GM12872 (cell line): ENCODE measurements at regions not wholly inside any gene's neighbourhood (a gene's known extent, or its start where the extent isn't known, plus 50 kb on each side); places are given as distances from the start of the nearest gene placed in this dataset.

Experiments used
- TF ChIP-seq, protein P1 (sequence below): IDR thresholded peaks from 3 replicates; pipeline ENCODE4 v1.5.1; 2011; ENCODE audit warnings: low read depth, mild to moderate bottlenecking, low read length, moderate library complexity; ENCODE audit not compliant: insufficient read depth

DNA sequence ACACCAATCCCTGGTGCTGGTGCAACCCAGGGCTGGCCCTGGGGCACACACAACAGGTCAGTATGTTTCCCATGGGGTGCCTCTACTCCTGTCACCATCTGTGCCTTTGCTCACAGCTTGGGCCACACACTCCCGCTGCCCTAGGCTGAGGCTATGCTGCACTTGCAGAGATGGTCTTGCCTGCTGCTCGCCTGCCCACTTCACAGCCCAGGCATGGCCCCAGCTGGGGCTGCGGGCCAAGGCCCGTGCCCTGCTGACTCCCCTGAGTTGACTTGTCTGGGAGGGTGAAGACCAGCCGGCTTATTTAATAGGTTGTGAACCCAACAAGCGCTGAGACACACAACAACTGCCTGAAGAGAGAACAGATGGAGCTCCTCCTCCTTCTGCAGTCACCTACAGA lies 184.1 kb downstream of the ZNF33B start:
- TF ChIP-seq, protein P1, sequence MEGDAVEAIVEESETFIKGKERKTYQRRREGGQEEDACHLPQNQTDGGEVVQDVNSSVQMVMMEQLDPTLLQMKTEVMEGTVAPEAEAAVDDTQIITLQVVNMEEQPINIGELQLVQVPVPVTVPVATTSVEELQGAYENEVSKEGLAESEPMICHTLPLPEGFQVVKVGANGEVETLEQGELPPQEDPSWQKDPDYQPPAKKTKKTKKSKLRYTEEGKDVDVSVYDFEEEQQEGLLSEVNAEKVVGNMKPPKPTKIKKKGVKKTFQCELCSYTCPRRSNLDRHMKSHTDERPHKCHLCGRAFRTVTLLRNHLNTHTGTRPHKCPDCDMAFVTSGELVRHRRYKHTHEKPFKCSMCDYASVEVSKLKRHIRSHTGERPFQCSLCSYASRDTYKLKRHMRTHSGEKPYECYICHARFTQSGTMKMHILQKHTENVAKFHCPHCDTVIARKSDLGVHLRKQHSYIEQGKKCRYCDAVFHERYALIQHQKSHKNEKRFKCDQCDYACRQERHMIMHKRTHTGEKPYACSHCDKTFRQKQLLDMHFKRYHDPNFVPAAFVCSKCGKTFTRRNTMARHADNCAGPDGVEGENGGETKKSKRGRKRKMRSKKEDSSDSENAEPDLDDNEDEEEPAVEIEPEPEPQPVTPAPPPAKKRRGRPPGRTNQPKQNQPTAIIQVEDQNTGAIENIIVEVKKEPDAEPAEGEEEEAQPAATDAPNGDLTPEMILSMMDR, result no peak

DNA sequence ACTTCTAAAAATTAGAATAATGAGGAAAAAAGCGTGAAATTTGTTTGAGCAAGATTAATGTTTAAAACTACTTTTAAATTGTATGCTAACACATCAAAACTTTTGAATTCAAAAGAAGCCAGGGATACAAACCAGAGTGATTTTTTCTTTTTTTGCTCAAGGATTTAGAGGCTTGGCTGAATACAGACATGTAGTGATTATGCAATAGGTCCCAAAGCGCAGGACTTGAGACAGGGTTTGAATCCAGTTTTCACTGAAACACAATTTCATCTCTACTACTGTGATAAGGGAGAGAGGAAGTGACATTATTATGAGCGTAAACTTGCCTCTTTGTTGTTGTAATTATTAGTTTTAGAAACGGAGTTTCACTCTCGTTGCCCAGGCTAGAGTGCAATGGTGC lies 207.3 kb downstream of the ZNF33B start:
- TF ChIP-seq, protein P1, result no peak

DNA sequence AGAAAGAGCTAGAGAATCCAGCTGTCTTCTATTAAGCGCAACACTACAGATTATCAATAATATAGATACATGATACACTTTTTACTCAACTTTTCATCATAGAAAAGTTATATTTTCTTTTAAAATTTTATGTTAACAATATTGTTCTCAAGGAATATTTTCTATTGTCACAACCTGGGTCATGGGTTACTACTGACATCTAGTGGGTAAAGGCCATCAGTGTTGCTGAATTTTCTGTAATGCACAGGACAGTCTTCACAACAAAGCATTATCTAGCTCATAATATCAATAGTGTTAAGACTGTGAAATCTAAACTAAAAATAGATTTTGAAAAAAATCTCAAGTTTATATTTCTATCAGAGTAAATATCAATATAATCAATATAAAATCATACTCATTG lies 209.8 kb downstream of the ZNF33B start:
- TF ChIP-seq, protein P1, result peak; percentile 9; the same call in 1 of the 3 replicates

DNA sequence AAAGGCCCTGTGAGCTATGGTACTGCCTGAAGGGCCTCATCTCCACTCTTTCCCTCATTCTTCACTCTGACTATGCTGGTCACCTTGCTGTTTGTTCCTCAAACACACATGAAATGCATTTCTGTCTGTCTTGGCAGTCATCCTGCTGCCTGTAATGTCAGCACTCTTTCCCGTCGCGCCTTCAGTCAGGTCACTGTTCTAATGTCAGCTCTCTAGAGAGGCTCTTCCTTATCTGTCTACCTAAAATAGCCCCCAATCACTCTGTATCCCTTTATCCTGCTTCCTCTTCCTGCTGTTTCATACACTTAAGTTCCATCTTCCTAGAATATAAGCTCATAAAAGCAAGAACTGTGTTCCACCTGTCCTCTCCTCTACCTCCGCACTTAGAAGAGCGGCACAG lies 215.5 kb downstream of the ZNF33B start:
- TF ChIP-seq, protein P1, result no peak

DNA sequence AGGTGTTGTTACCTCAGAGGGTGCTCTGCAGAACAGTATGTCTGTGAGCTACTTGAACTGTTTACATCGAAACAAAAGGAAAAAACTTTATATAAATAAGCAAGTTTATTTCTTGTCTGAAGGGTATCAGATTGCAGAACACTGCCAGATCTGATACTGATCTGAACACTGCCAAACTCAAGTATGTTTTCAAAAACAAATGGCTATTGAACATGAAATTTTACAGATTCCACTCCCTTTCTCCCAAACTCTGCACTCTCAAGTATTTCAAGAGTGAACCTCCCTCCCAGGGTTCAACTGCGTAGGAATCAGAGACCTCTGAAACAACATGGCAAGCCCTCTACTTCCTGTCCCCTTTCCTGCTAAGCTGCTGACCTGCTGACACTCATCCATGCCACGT lies 216.6 kb downstream of the ZNF33B start:
- TF ChIP-seq, protein P1, result no peak

DNA sequence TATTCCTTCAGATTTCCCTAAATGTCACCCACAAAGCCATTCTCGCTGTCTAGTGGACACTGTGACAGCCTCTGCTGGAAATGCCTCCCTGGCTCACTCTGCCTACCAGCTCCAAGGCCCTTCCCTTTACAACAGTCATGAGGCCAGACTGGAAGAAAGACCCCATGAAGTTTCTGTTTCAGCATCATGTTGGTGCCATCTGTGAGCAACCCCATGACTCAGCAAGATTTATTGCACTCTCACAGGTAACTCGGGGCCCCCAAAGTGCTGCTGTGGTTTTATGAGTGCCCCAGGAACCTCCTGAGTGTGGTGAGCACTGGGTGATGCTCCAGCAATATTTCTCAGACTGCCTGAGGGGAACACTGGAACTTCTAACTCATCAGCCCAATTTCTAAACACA lies 218.6 kb downstream of the ZNF33B start:
- TF ChIP-seq, protein P1, result no peak

DNA sequence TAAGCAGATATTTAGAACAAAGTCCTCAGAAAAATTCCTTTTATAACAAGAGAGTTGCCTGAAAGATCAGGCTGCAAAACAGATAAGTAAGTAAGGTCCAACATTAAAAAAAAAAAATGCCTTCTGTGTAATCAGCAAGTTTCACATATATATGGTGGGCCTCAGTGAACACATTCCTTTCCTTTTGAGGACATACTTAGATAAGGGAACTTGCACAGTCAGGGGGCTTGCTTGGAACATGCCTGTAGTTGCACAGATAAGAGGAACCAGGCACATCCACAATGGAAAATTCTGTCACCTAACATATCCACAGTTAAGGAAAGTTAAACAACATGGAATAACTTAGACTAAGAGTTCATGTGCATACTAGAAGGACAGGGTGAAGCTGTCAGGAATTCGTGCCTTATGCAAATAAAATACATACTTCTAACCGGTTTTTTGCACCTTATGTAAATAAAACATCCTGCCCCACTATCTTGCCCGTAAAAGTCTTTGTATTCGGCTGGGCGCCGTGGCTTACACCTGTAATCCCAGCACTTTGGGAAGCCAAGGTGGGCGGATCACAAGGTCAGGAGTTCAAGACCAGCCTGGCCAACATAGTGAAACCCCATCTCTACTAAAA lies 257.3 kb downstream of the ZNF33B start:
- TF ChIP-seq, protein P1, result no peak
